IPS-18a (cell line): ENCODE measurements at regions not wholly inside any gene's neighbourhood (a gene's known extent, or its start where the extent isn't known, plus 50 kb on each side); places are given as distances from the start of the nearest gene placed in this dataset.
"Not testable (repeated sequence)": the region's sequence is repeated elsewhere in the genome, so short reads cannot be mapped to it uniquely, and the experiment has no call there.

Source experiments
- H3K27ac ChIP-seq: one replicate; pipeline ENCODE4 v1.5.1; 2013; ENCODE audit warnings: low read length
- H3K27me3 ChIP-seq: one replicate; pipeline ENCODE4 v1.6.1; 2013; ENCODE audit warnings: mild to moderate bottlenecking, low read length; ENCODE audit not compliant: control insufficient read depth, insufficient read depth
- H3K36me3 ChIP-seq: one replicate; pipeline ENCODE4 v1.6.1; 2013; ENCODE audit warnings: low read depth, low read length; ENCODE audit not compliant: control insufficient read depth
- H3K4me1 ChIP-seq: one replicate; pipeline ENCODE4 v1.6.1; 2013; ENCODE audit warnings: low read depth, low read length; ENCODE audit not compliant: control insufficient read depth
- H3K4me3 ChIP-seq: one replicate; pipeline ENCODE4 v1.5.1; 2013; ENCODE audit warnings: low read length
- H3K9ac ChIP-seq: one replicate; pipeline ENCODE4 v1.6.1; 2013; ENCODE audit warnings: mild to moderate bottlenecking, low read length, moderate library complexity
- H3K9me3 ChIP-seq: one replicate; pipeline ENCODE4 v1.6.1; 2013; ENCODE audit warnings: low read depth, low read length; ENCODE audit not compliant: control insufficient read depth

- Histone ChIP-seq H3K27ac (no peak overlapping the region), H3K4me1 (no peaks in the 10 kb centered on the region), H3K9ac (no peak overlapping the region), H3K36me3 (no peaks in the 10 kb centered on the region), H3K27me3 (no peaks in the 10 kb centered on the region), H3K4me3 (no peak overlapping the region), H3K9me3 (no peaks in the 10 kb centered on the region)
Observed at GRCh38 chr22:17284888-17285287, 65.7 kb upstream of the ADA2 start.

DNA sequence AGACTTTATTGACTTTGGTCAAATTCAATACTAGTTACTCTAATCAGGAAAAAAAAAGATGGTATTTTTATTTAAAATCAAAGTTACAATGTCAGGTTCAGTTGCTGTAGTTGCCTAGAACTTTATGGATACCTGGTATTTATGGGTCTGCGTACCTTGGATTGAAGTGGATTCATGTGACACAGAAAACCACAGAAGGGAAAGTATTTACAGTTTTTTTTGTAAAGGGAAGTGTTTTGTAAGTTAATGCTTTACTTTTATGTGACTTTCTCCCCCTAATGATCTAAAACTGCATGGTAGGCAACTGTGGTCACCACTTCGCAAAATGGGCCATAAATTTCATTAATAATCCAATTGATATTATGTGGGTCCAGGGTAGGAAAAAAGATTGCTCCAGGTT is 65.2 kb upstream of the ADA2 start:
- no peaks in the 10 kb centered on the region for H3K4me1 ChIP-seq
- no peak overlapping the region for H3K4me3 ChIP-seq
- H3K9me3 ChIP-seq: no peaks in the 10 kb centered on the region
- H3K9ac ChIP-seq: no peak overlapping the region
- no peaks in the 10 kb centered on the region for H3K27me3 ChIP-seq
- H3K36me3 ChIP-seq: no peaks in the 10 kb centered on the region
- H3K27ac ChIP-seq: no peak overlapping the region

GRCh38 chr22:17283865-17284264 is 64.6 kb upstream of the ADA2 start:
- H3K27ac ChIP-seq, H3K9me3 ChIP-seq, H3K36me3 ChIP-seq, H3K9ac ChIP-seq, H3K4me3 ChIP-seq, H3K4me1 ChIP-seq, H3K27me3 ChIP-seq: not testable (repeated sequence)

GRCh38 chr22:17283423-17283822 is 64.2 kb upstream of the ADA2 start:
- Histone ChIP-seq H3K4me3 (no peak overlapping the region), H3K9me3 (no peaks in the 10 kb centered on the region), H3K4me1 (no peaks in the 10 kb centered on the region), H3K27ac (no peak overlapping the region), H3K36me3 (no peaks in the 10 kb centered on the region), H3K9ac (no peak overlapping the region), H3K27me3 (no peaks in the 10 kb centered on the region)

DNA sequence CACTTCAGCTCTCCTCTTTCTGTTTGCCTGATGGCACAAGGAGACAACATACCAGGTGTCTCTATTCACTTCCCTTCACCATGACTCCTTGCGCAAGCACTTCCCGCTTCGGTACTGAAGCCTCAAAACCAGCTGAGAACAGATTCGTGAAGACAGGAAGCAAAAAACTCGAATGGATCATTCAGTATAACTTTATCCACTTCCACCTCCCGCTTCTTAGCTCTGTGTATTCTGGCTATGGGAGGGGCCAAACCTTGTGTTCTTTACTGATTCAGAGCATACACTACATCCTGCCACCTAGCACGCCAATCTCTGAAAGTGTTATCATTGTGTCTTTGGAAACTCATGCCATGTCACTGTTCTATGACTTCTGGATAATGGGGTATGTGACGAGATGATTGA is 62.2 kb upstream of the ADA2 start:
- no peak overlapping the region for H3K27ac ChIP-seq

GRCh38 chr22:17281026-17281425 is 61.8 kb upstream of the ADA2 start:
- H3K9me3 ChIP-seq: no peaks in the 10 kb centered on the region
- H3K36me3 ChIP-seq: no peaks in the 10 kb centered on the region
- H3K27me3 ChIP-seq: no peaks in the 10 kb centered on the region
- no peak overlapping the region for H3K9ac ChIP-seq
- no peaks in the 10 kb centered on the region for H3K4me1 ChIP-seq
- no peak overlapping the region for H3K27ac ChIP-seq
- no peak overlapping the region for H3K4me3 ChIP-seq

More for the DNA sequence above, 62.2 kb upstream of the ADA2 start:
- H3K9ac ChIP-seq: no peak overlapping the region
- no peaks in the 10 kb centered on the region for H3K36me3 ChIP-seq
- H3K4me1 ChIP-seq: no peaks in the 10 kb centered on the region
- H3K27me3 ChIP-seq: no peaks in the 10 kb centered on the region
- H3K9me3 ChIP-seq: no peaks in the 10 kb centered on the region
- H3K4me3 ChIP-seq: no peak overlapping the region

DNA sequence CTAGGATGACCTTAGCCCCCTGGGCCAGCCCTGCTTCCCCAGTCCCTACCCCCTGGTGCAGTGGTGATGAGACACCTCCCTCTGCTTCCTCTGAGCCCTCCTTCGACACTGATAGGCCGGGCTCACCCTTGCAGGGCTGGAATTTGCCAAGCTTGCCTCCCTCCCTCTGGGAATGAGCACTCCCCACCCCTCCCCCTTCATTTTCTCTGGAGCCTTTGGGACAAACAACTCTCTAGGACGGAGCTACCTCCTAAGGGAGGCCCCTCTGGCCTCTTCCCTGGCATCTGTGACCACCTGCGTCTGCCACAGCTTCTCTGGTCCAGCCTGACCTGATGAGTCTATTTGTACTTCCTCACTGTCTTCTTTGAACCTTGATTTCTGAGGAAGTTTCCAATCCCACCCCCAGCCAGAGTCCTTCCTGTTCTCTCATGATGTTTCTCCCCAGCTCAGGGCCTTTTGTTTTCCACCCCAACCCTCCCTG is 53.3 kb upstream of the ADA2 start:
- H3K9ac ChIP-seq: peak overlapping the region; percentile 26
- H3K27me3 ChIP-seq: no peaks in the 10 kb centered on the region
- H3K27ac ChIP-seq: peak overlapping the region; percentile 61
- H3K9me3 ChIP-seq: no peaks in the 10 kb centered on the region
- H3K4me3 ChIP-seq: peak overlapping the region; percentile 13
- peaks cover 42% of the 10 kb centered on the region for H3K4me1 ChIP-seq
- H3K36me3 ChIP-seq: no peaks in the 10 kb centered on the region

DNA sequence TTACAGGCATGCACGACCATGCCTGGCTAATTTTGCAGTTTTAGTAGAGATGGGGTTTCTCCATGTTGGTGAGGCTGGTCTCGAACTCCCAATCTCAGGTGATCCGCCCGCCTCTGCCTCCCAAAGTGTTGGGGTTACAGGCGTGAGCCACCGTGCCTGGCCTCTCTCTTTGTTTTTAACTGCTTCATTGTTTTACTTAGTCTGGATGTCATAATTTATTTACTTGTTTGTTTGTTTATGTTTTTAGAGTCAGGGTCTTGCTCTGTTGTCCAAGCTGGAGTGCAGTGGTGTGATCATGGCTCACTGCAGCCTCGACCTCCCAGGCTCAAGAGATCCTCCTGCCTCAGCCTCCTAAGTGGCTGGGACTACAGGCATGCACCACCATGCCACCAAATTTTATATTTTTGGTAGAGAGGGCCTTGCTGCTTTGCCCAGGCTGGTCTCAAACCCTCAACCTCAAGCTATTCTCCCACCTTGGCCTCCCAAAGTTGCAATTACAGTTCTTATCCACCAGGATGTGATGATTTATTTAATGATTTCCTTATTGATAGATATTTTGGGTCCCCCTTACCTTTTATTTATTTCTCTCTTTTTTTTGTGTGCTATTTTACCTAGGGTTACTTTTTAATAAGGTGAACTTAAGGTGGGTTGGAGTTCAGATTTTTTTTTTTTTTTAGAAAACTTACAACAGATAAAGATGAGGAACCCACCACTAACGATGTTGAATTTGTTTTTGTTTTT is 52.6 kb upstream of the ADA2 start:
- Histone ChIP-seq H3K9me3 (no peaks in the 10 kb centered on the region), H3K9ac (no peak overlapping the region), H3K36me3 (no peaks in the 10 kb centered on the region), H3K4me1 (peaks cover 48% of the 10 kb centered on the region), H3K27ac (no peak overlapping the region), H3K4me3 (no peak overlapping the region), H3K27me3 (no peaks in the 10 kb centered on the region)

- Histone ChIP-seq H3K4me1 (peaks cover 68% of the 10 kb centered on the region), H3K27ac (no peak overlapping the region), H3K9me3 (no peaks in the 10 kb centered on the region), H3K27me3 (no peaks in the 10 kb centered on the region), H3K36me3 (no peaks in the 10 kb centered on the region), H3K9ac (no peak overlapping the region), H3K4me3 (no peak overlapping the region)
Observed at GRCh38 chr22:17269607-17270261, 50.5 kb upstream of the ADA2 start.

DNA sequence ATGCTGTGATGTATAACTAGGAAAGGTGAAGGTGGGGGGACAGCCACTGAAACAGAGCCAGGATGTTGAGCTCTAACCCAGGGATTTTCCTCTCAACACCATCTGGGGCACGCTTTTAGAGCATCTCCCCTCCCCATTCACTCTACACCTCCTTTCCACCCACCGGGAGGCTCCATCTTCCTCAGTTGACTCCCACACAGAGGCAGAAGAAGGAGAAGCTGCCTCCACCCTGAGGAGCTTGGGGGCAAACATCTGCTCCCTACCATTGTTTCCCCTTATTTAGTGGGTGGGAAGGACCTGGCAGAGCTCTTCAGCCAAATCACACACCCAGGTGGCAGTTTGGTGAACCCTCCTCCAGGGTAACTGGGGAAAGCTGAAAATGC is 50.0 kb upstream of the ADA2 start:
- no peaks in the 10 kb centered on the region for H3K27me3 ChIP-seq
- no peaks in the 10 kb centered on the region for H3K9me3 ChIP-seq
- no peaks in the 10 kb centered on the region for H3K36me3 ChIP-seq
- no peak overlapping the region for H3K27ac ChIP-seq
- peaks cover 72% of the 10 kb centered on the region for H3K4me1 ChIP-seq
- no peak overlapping the region for H3K9ac ChIP-seq
- no peak overlapping the region for H3K4me3 ChIP-seq
